GM12874 (cell line): ENCODE measurements at regions not wholly inside any gene's neighbourhood (a gene's known extent, or its start where the extent isn't known, plus 50 kb on each side); places are given as distances from the start of the nearest gene placed in this dataset.
A peak's percentile ranks its signal among the peaks of the same experiment; 100 is the strongest.

ENCODE experiments used
- CTCF ChIP-seq: IDR thresholded peaks from 2 replicates; pipeline ENCODE4 v1.5.1; 2011; ENCODE audit warnings: low read depth, mild to moderate bottlenecking, control low read depth, low read length, moderate library complexity; ENCODE audit not compliant: insufficient read depth

- no peak for TF ChIP-seq CTCF
Observed at GRCh38 chr14:82836256-82836950, 1302.8 kb upstream of the SEL1L start.

- TF ChIP-seq CTCF, result no peak
Observed at GRCh38 chr14:82837611-82838140, 1304.0 kb upstream of the SEL1L start.

- TF ChIP-seq CTCF, result no peak
Observed at GRCh38 chr14:82850576-82850975, 1316.9 kb upstream of the SEL1L start.

GRCh38 chr14:82854131-82854530 is 1320.5 kb upstream of the SEL1L start:
- TF ChIP-seq CTCF, result no peak

- no peak for TF ChIP-seq CTCF
Observed at GRCh38 chr14:82854901-82855300, 1321.2 kb upstream of the SEL1L start.

- peak; percentile 42; the same call in 1 of the 2 replicates for TF ChIP-seq CTCF
Observed at GRCh38 chr14:82855912-82856391, 1322.3 kb upstream of the SEL1L start.

GRCh38 chr14:82861313-82861712 is 1327.7 kb upstream of the SEL1L start:
- no peak for TF ChIP-seq CTCF
